HCT116 (cell line): ENCODE measurements at regions not wholly inside any gene's neighbourhood (a gene's known extent, or its start where the extent isn't known, plus 50 kb on each side); places are given as distances from the start of the nearest gene placed in this dataset.

Source experiments
- ATAC-seq: fragments of 200-7000 bp; cut with Tn5 transposase; 2 replicates; pipeline ENCODE4 v1.9.1; 2020; ENCODE audit warnings: mild to moderate bottlenecking, moderate library complexity
- BruUV-seq: library from RNA; stranded (reverse); fragments of 400-500 nt; replicated peaks from 2 replicates; lab custom pipeline; 2021; lab: Mats Ljungman, UMichigan
- CTCF ChIA-PET: fragments of 300-600 bp; sonication (Branson Sonifier 250); formaldehyde crosslinking; loops from one replicate; lab custom pipeline; 2021; ENCODE audit warnings: antibody characterized with exemption; lab: Charles Lee
- POLR2A ChIA-PET: fragments of 300-600, 350-600 bp; sonication (Branson Sonifier 250); formaldehyde crosslinking; loops from one replicate; lab custom pipeline; 2021; ENCODE audit warnings: antibody characterized with exemption; lab: Charles Lee
- RAD21 ChIA-PET, 2 experiments: fragments of 300-600 bp; sonication (Branson Sonifier 250); formaldehyde crosslinking; loops; one replicate each; lab custom pipeline; 2023; ENCODE audit warnings: low total read pairs in 2 of 2; ENCODE audit not compliant: uncharacterized antibody in 2 of 2, unreplicated experiment in 2 of 2, low non-redundant PET in 1 of 2; lab: Charles Lee
- DNase-seq: peaks from one replicate; pipeline ENCODE4 v3.0.0-alpha.2; 2010; ENCODE audit warnings: low read depth, low spot score
- H2AFZ ChIP-seq: fragments of 200-600 bp; shearing (Covaris generic), sonication (generic); 2 replicates; pipeline ENCODE4 v1.6.1; 2017; ENCODE audit warnings: low read depth, mixed run types, mixed read lengths, antibody characterized with exemption, low read length; ENCODE audit not compliant: poor library complexity, severe bottlenecking
- H3K27ac ChIP-seq: 2 replicates; pipeline ENCODE4 v1.5.1; 2012; ENCODE audit warnings: low read depth, low read length
- H3K27me3 ChIP-seq: fragments of 200-600 bp; sonication (generic); 2 replicates; pipeline ENCODE4 v1.6.1; 2016; ENCODE audit warnings: mixed run types, low read length, mixed read lengths; ENCODE audit not compliant: insufficient read depth
- H3K36me3 ChIP-seq, 2 experiments: fragments of 200-500 bp in 1 of 2; fragments of 200-600 bp in 1 of 2; sonication (Bioruptor generic) in 1 of 2; sonication (generic) in 1 of 2; 2 replicates each; pipeline versions ENCODE4 v1.5.1 to v1.6.1; 2014 to 2016; ENCODE audit warnings: low read length in 2 of 2, inconsistent platforms in 1 of 2, mixed read lengths in 1 of 2, mixed run types in 1 of 2; ENCODE audit not compliant: insufficient read depth in 2 of 2, control insufficient read depth in 1 of 2
- H3K4me1 ChIP-seq, 2 experiments: fragments of 200-600 bp in 1 of 2; sonication (generic) in 1 of 2; 2 replicates each; pipeline versions ENCODE4 v1.5.1 to v1.6.1; 2012 to 2017; ENCODE audit warnings: low read length in 2 of 2, inconsistent platforms in 1 of 2, mild to moderate bottlenecking in 1 of 2, mixed read lengths in 1 of 2, mixed run types in 1 of 2, moderate library complexity in 1 of 2; ENCODE audit not compliant: insufficient read depth in 2 of 2, control insufficient read depth in 1 of 2
- H3K4me2 ChIP-seq: fragments of 200-600 bp; sonication (generic); 2 replicates; pipeline ENCODE4 v1.6.1; 2017; ENCODE audit warnings: mixed run types, low read length, mixed read lengths
- H3K4me3 ChIP-seq, 2 experiments: fragments of 200-600 bp in 1 of 2; sonication (generic) in 1 of 2; replicated peaks in 1 of 2; 2 replicates each; pipeline ENCODE4 v1.5.1; 2011 to 2016; ENCODE audit warnings: low read length in 2 of 2, control low read depth in 1 of 2, low read depth in 1 of 2, mild to moderate bottlenecking in 1 of 2, mixed read lengths in 1 of 2, mixed run types in 1 of 2
- H3K79me2 ChIP-seq: fragments of 200-600 bp; sonication (generic); 2 replicates; pipeline ENCODE4 v1.6.1; 2017; ENCODE audit warnings: mild to moderate bottlenecking, mixed run types, low read length, moderate library complexity, mixed read lengths; ENCODE audit not compliant: insufficient read depth
- H3K9ac ChIP-seq: fragments of 200-600 bp; sonication (generic); 2 replicates; pipeline ENCODE4 v1.6.1; 2016; ENCODE audit warnings: low read length, mixed read lengths
- H3K9me2 ChIP-seq: fragments of 200-600 bp; sonication (generic), shearing (Covaris generic); 2 replicates; pipeline ENCODE4 v1.6.1; 2017; ENCODE audit warnings: mixed run types, mild to moderate bottlenecking, moderate library complexity; ENCODE audit not compliant: insufficient read depth
- H3K9me3 ChIP-seq, 2 experiments: fragments of 200-500 bp in 1 of 2; fragments of 200-600 bp in 1 of 2; sonication (Bioruptor generic) in 1 of 2; sonication (generic) in 1 of 2; 2 replicates each; pipeline ENCODE4 v1.6.1; 2014 to 2017; ENCODE audit warnings: low read length in 2 of 2, mixed read lengths in 2 of 2, inconsistent platforms in 1 of 2, low read depth in 1 of 2, mild to moderate bottlenecking in 1 of 2, mixed run types in 1 of 2, moderate library complexity in 1 of 2; ENCODE audit not compliant: control insufficient read depth in 1 of 2, insufficient read depth in 1 of 2
- H4K20me1 ChIP-seq: fragments of 200-600 bp; sonication (generic), shearing (Covaris generic); 2 replicates; pipeline ENCODE4 v1.6.1; 2017; ENCODE audit warnings: mixed run types, mild to moderate bottlenecking, moderate library complexity; ENCODE audit not compliant: insufficient read depth
- ATF3 ChIP-seq: IDR thresholded peaks from 2 replicates; pipeline ENCODE4 v1.6.1; 2012
- CBX3 ChIP-seq: IDR thresholded peaks from 2 replicates; pipeline ENCODE4 v1.6.1; 2012; ENCODE audit warnings: low read depth
- CEBPB ChIP-seq: IDR thresholded peaks from 2 replicates; pipeline ENCODE4 v1.6.1; 2012; ENCODE audit warnings: low read depth
- CTCF ChIP-seq, 3 experiments: fragments of 200-600 bp in 1 of 3; sonication (generic) in 1 of 3; IDR thresholded peaks in 2 of 3; conservative IDR thresholded peaks in 1 of 3; 2 replicates each; pipeline ENCODE4 v1.5.1; 2012 to 2017; ENCODE audit warnings: low read depth in 2 of 3, low read length in 2 of 3, antibody characterized with exemption in 1 of 3, borderline replicate concordance in 1 of 3, control low read depth in 1 of 3, mild to moderate bottlenecking in 1 of 3, mixed read lengths in 1 of 3, mixed run types in 1 of 3, moderate library complexity in 1 of 3; ENCODE audit not compliant: insufficient read depth in 1 of 3
- EGR1 ChIP-seq: IDR thresholded peaks from 2 replicates; pipeline ENCODE4 v1.6.1; 2012; ENCODE audit warnings: low read depth
- ELF1 ChIP-seq: IDR thresholded peaks from 2 replicates; pipeline ENCODE4 v1.6.1; 2012; ENCODE audit warnings: low read depth, borderline replicate concordance
- FOSL1 ChIP-seq: IDR thresholded peaks from 2 replicates; pipeline ENCODE4 v1.6.1; 2012; ENCODE audit warnings: low read depth
- JUND ChIP-seq: IDR thresholded peaks from 2 replicates; pipeline ENCODE4 v1.6.1; 2012
- MAX ChIP-seq: IDR thresholded peaks from 2 replicates; pipeline ENCODE4 v1.6.1; 2012
- POLR2AphosphoS5 ChIP-seq: IDR thresholded peaks from 2 replicates; pipeline ENCODE4 v1.6.1; 2011; ENCODE audit warnings: mild to moderate bottlenecking, low read depth, low read length, moderate library complexity
- SP1 ChIP-seq: IDR thresholded peaks from 2 replicates; pipeline ENCODE4 v1.6.1; 2012; ENCODE audit warnings: low read depth
- SRF ChIP-seq: IDR thresholded peaks from 2 replicates; pipeline ENCODE4 v1.6.1; 2012; ENCODE audit warnings: low read depth
- TCF7L2 ChIP-seq: IDR thresholded peaks from 2 replicates; pipeline ENCODE4 v1.7.0; 2011; ENCODE audit warnings: borderline replicate concordance, inconsistent platforms; ENCODE audit not compliant: insufficient read depth, insufficient read length; ENCODE audit errors: extremely low read depth
- ZBTB33 ChIP-seq: IDR thresholded peaks from 2 replicates; pipeline ENCODE4 v1.6.1; 2011; ENCODE audit warnings: mild to moderate bottlenecking, low read length, moderate library complexity; ENCODE audit not compliant: insufficient replicate concordance; ENCODE audit errors: extremely low read depth
- ZFX ChIP-seq: fragments of 450-650 bp; IDR thresholded peaks from 2 replicates; pipeline ENCODE4 v1.6.1; 2017
- ZNF274 ChIP-seq: fragments of 200-500 bp; sonication (Bioruptor generic); IDR thresholded peaks from 2 replicates; pipeline ENCODE4 v1.6.1; 2014; ENCODE audit warnings: mild to moderate bottlenecking, low read depth, low read length, inconsistent platforms
- intact Hi-C: fragments of 100-400 bp; cut with micrococcal nuclease; formaldehyde crosslinking; loops from 2 replicates; pipeline ENCODE4 v1.10.0; 2022

GRCh38 chr2:41933585-41934320 lies 114.1 kb upstream of the PKDCC start (continued):
- no peak for TF ChIP-seq CEBPB
- no peak for TF ChIP-seq SP1
- TF ChIP-seq MAX, result no peak
- no peak for TF ChIP-seq ZNF274
- no peak for TF ChIP-seq CTCF (IDR thresholded peaks at IDR 0.05 in 2 of 3, conservative IDR thresholded peaks at IDR 0.05 in 1 of 3; ENCODE audit: borderline replicate concordance in 1 of 3, insufficient read depth in 1 of 3, low read depth in 2 of 3, low read length in 2 of 3)
- no peak for TF ChIP-seq ATF3
- TF ChIP-seq ZFX, result no peak
- TF ChIP-seq SRF, result no peak
- TF ChIP-seq EGR1, result no peak

GRCh38 chr2:41934329-41934958 lies 113.4 kb upstream of the PKDCC start:
- peaks cover 11 to 16% of the 10 kb centered on the region in 2 experiments for H3K4me1 ChIP-seq
- no peak overlapping the region for H3K4me2 ChIP-seq

More at GRCh38 chr2:41934329-41934958, 113.4 kb upstream of the PKDCC start:
- DNase-seq, result no peak
- Histone ChIP-seq H2AFZ (no peak overlapping the region), H3K4me3 (no peak overlapping the region), H3K36me3 (no peaks in the 10 kb centered on the region), H3K79me2 (no peaks in the 10 kb centered on the region), H3K9me3 (no peaks in the 10 kb centered on the region), H4K20me1 (no peaks in the 10 kb centered on the region), H3K9ac (no peak overlapping the region), H3K27ac (no peak overlapping the region), H3K27me3 (peaks cover 4% of the 10 kb centered on the region; the same call in 1 of the 2 replicates), H3K9me2 (no peaks in the 10 kb centered on the region)
- RAD21 ChIA-PET, result no interaction called here
- no peak for TF ChIP-seq POLR2AphosphoS5
- TF ChIP-seq EGR1, result no peak
- TF ChIP-seq ZBTB33, result no peak
- no peak for TF ChIP-seq ZNF274
- TF ChIP-seq FOSL1, result no peak
- no peak for TF ChIP-seq ELF1
- TF ChIP-seq TCF7L2, result no peak
- no peak for TF ChIP-seq JUND
- TF ChIP-seq CTCF (IDR thresholded peaks at IDR 0.05 in 2 of 3, conservative IDR thresholded peaks at IDR 0.05 in 1 of 3; ENCODE audit: borderline replicate concordance in 1 of 3, insufficient read depth in 1 of 3, low read depth in 2 of 3, low read length in 2 of 3), result no peak
- no peak for TF ChIP-seq CEBPB
- TF ChIP-seq MAX, result no peak
- no peak for TF ChIP-seq CBX3
- CTCF ChIA-PET, result no interaction called here
- intact Hi-C loops, result no loop called here
- no peak for ATAC-seq
- no TSS peak for BruUV-seq
- POLR2A ChIA-PET, result no interaction called here
